HL-60/S4 (cell line): ENCODE measurements at regions not wholly inside any gene's neighbourhood (a gene's known extent, or its start where the extent isn't known, plus 50 kb on each side); places are given as distances from the start of the nearest gene placed in this dataset.
"Not testable (repeated sequence)": the region's sequence is repeated elsewhere in the genome, so short reads cannot be mapped to it uniquely, and the experiment has no call there.

Source experiments
- in situ Hi-C: fragments of 300-500 bp; cut with MboI; formaldehyde crosslinking; loops from 2 replicates; pipeline ENCODE4 v1.14.3; 2022; ENCODE audit warnings: low sequenced_read_pairs

- in situ Hi-C loops, result not testable (repeated sequence)
These were observed 446.5 kb upstream of the RASGRP1 start for GRCh38 chr15:39011066-39011465.

GRCh38 chr15:39013262-39013661 is 448.6 kb upstream of the RASGRP1 start:
- in situ Hi-C loops, result no loop called here

GRCh38 chr15:39014682-39015081 is 450.1 kb upstream of the RASGRP1 start:
- in situ Hi-C loops, result no loop called here

DNA sequence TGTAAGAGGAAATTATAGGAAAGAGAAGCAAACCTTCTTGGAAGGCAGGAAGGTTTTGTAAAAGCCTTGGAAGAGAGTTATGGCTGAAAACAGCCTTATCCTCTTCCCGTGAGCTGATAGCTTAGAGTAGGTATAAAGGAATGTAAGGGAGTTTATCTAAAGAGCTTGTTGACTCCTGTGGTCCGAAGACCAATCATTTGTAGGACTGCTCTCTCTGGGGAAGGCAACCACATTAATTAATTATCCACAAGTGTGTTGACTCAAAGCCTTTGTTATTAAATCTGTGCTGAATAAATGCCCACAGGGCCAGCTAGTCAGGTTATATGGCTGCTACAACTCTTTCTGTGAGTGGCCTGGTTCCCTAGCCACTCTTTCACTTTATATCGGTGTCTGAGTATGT is 452.1 kb upstream of the RASGRP1 start:
- in situ Hi-C loops, result no loop called here

- in situ Hi-C loops, result no loop called here
These were observed 454.4 kb upstream of the RASGRP1 start for GRCh38 chr15:39018966-39019365.

DNA sequence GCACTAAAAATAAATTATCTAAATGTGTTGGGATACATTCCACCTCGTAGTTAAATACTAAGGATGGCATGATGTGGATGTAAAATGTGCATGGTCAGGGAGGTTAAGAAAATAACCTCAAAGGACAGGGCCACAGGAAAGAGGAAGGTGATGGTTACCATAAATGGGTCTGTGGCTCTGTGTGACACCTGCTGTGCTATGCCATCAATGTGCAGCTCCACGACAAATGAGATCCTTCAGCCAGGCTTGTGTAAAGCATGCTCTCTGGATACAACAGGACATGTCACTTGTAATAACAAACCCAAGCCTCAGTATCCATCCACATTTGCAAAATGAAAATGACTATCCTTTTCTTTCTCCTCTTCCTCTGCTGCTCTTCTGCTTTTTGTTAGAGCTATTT is 456.7 kb upstream of the RASGRP1 start:
- in situ Hi-C loops, result no loop called here

DNA sequence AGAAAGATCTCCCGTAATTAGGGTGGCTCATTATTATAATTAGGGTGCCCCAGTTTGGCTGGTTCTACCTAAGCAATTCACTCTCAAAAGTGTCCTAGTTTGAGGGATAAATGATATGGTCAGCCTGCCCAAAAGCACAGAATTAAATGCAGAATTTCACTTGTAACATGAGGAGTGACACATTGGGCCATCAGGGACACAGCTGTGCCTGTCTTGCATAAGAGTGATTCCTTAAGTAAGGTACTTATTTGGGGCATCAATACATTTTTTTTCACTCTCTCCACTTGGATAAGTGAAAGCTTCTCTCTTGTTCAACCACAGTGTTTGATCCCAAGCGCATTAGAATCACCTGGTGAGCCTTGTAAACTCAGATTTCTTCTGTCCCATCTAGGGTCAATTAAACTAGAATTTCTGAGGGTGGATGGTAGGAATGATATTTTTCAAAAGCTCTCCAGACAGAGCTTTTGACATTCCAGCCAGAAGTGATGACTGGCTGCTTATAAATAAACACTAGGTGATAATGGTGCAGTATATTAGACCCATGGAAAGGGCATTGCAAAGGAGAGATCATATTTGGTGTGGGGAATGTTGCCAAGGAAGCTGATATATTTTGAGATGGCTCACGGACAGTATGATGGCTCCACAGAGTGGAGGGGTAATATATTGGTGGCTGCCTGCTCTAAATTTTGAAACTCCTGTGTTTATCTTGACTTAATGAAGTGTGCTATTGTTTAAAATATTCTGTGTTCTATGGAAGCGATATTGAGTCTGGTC is 458.1 kb upstream of the RASGRP1 start:
- in situ Hi-C loops, result no loop called here

DNA sequence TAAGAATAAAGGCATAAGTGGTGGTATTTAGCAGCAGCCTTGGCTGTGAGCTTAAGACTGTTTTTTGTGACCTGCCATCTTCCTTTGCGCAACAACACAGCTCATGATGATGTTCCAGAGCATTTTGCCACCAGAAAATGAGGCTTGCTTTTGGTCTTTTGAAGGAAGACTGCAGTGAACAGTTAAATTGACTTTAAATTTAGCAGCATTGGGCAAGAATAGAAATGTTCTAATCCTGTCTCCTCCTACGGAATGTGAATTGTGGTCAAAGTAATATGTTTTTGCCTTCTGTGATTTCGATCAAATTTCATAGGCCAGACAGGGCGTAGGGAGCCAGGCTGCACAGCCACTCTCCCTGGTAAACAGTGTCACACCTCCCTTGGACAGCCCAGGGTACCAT is 460.7 kb upstream of the RASGRP1 start:
- in situ Hi-C loops, result no loop called here

DNA sequence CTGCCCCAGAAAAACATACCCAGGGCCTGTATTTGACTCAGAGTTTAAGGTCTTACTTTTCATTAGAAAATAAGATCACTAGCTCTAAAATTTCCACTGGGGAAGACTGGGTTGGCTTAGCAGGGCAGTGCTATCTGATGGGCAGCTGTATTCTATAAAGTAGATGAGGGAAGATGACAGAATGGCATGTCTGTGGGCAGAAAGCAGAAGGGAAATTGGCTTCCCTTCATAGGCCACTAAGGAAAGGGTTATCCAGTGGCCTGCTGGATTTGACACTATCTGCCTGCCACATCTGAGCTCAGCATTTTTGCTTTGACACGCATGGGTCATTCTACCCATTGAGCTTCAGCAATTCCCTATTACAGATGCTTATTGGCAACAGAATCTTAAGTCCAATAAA is 461.3 kb upstream of the RASGRP1 start:
- in situ Hi-C loops, result no loop called here

DNA sequence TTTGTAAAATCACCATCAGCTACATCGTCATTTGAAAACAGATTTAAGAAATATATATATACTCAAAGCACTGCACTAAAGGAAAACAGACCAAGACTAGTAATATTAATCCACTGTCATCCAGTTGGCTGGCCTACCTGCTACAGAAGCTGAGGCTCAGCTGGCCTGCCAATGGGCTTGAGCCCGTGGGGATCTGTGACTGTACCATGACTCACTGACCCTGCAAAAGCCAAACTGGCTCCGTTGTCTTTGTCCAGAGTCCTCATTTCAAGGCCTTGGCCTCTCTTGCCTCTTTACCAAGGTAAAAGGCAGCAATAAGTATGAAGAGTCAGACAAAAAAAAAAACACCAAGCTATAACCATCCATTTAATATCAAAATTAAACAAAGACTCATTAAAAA is 463.5 kb upstream of the RASGRP1 start:
- in situ Hi-C loops, result no loop called here

DNA sequence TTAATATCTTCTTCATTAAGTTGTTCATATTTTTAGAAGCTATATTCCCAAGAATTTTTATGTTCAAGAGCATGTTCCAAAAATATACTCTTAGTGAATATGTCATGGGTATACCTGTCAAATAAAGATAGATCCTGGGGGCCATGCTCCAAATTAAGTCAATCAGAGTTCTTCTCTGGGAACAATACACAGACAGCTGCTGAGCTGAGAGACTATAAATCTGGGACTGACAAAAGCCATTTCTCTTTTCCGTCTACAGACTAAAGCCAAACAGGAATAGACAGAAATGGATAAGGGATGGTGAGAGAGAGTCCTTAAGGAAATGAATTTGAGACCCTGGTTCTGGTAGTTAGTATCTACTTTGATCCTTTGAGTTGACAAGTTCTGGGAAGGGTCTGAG is 465.1 kb upstream of the RASGRP1 start:
- in situ Hi-C loops, result no loop called here

GRCh38 chr15:39030291-39031070 is 465.9 kb upstream of the RASGRP1 start:
- in situ Hi-C loops, result no loop called here

- in situ Hi-C loops, result no loop called here
These were observed 467.0 kb upstream of the RASGRP1 start for GRCh38 chr15:39031596-39031995.

DNA sequence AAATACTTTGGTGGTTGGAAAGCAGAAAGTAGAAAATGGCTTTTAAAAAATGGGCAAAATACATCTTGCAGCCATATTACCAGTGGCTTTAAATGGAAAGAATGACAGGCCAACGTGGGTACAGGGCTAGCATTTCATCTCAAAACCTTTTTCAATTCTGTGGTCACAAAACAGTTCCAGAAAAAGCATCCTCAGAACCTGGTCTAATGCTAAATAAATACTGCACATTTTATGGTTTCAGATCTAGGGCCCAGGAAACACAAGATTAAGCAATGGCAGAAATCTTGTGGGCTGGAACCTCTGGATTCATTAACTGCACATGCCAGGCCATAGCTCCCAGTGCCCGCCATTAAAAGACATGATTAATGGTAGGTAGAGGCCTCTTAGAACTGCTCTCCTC is 470.2 kb upstream of the RASGRP1 start:
- in situ Hi-C loops, result no loop called here

DNA sequence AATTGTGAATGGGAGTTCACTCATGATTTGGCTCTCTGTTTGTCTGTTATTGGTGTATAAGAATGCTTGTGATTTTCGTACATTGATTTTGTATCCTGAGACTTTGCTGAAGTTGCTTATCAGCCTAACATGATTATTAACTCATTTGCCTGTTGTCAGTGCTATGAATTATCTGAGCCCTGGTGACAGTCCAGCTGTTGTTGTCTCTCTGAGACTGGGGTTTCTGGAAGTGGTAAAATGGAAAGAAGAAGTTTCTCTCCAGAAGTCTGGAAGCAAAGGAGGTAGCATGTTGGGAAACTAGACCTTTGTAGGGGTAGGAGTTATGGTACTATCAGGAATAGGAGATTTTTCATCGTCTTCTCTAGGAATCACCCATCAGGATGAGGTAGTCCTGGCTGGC is 473.0 kb upstream of the RASGRP1 start:
- in situ Hi-C loops, result not testable (repeated sequence)

DNA sequence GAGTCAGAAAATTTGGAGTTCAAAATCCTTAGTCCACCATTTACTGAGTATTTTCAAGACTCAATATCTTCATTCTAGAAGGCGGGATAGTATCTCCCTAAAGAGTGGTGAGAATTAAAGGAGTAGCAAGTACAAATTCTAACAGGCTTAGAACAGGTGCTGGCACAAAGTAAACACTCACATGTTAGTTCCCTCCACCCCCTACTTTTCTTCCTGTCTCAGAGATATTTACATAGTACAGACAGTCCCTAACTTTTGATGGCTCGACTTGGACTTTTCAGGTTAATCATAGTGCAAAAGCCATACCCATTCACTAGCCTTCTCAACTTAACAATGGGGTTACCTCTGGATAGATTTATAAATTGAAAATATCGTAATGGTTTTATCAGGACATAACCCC is 476.2 kb upstream of the RASGRP1 start:
- in situ Hi-C loops, result no loop called here

DNA sequence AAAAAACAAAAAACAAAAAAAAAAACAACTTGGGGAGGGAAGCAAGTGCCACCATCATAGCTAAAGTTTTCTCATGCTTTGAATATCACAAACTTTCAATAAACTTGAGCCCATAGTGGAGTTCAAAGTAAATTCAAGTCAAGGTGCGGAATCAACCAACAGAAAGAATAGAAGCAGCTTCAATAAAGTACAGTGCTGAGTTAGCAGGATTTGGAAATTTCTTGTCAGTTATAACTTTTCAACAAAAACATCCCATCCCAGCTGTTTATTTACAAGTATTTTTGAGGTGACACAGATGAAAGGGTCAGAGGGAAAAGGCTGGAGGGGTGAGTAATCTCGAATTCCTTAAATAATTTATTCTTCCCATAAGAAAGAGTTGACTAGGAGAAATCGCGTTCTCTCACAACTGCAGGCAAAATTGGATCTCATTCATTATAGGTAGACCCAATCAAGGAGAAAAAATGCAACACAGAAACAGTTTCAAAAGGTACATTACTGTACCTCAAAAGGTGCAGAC is 477.4 kb upstream of the RASGRP1 start:
- in situ Hi-C loops, result no loop called here

GRCh38 chr15:39051626-39052322 is 487.2 kb upstream of the RASGRP1 start:
- in situ Hi-C loops, result no loop called here

DNA sequence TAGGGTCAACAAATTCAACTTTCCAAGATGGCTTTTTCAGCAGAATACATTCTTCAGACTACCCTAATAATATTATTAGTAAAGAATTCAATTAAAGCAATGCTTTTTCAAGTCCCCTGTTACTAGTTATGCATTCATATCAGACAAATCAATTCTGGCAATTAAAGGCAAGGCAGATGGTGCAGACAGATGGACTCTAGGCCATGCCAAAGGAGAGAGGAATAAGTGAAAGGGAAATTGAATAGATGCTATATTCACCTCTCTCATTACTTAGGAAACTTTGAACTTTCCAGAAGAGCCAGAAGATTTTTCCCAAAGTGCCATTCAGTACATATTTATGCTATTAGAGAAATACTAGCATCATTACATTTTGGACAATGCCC is 487.7 kb upstream of the RASGRP1 start:
- in situ Hi-C loops, result no loop called here

- in situ Hi-C loops, result no loop called here
These were observed 488.9 kb upstream of the RASGRP1 start for GRCh38 chr15:39053480-39053879.

GRCh38 chr15:39054128-39054732 is 489.6 kb upstream of the RASGRP1 start:
- in situ Hi-C loops, result no loop called here
